GM12892 (cell line): ENCODE measurements at regions not wholly inside any gene's neighbourhood (a gene's known extent, or its start where the extent isn't known, plus 50 kb on each side); places are given as distances from the start of the nearest gene placed in this dataset.

Experiments used
- DNase-seq: peaks from one replicate; pipeline ENCODE4 v3.0.0; 2011; ENCODE audit not compliant: insufficient read length
- FAIRE-seq: peaks from 2 replicates; lab custom pipeline; 2011; peaks lifted over from hg19 to GRCh38; lab: Jason Lieb, UNC
- POLR2A ChIP-seq: IDR thresholded peaks from 2 replicates; pipeline ENCODE4 v1.6.1; 2011; ENCODE audit warnings: low read depth, low read length, control low read depth
- POLR2AphosphoS5 ChIP-seq: IDR thresholded peaks from 2 replicates; pipeline ENCODE4 v1.6.1; 2011; ENCODE audit warnings: low read depth, low read length, control low read depth
- TAF1 ChIP-seq: IDR thresholded peaks from 2 replicates; pipeline ENCODE4 v1.6.1; 2011; ENCODE audit warnings: low read depth, mild to moderate bottlenecking, control low read depth, low read length, borderline replicate concordance

- DNase-seq (no peak), FAIRE-seq (no peak)
- TF ChIP-seq POLR2AphosphoS5 (no peak), POLR2A (no peak), TAF1 (no peak)
Observed at GRCh38 chr2:225100856-225101294, 58.6 kb upstream of the DOCK10 start.

DNA sequence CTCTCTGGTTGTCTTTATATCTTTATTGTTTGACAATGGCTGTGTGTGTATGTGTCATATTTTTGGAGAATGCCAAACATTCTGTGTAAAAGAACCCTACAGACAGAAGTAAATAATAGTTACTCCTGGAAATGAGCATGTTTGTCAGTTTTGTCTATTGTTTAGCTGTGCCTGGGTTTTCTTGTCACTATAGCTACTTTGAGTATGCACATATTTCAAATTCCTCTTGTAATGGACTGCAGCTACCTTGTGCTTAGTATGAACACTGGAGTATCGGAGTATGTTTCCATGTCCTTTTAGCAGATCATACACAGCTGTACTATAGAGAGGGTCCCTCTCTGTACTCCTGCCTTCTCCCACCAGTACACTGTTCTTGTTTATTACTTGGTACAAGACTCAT, 58.0 kb upstream of the DOCK10 start:
- no peak for TF ChIP-seq TAF1
- no peak for TF ChIP-seq POLR2A
- no peak for TF ChIP-seq POLR2AphosphoS5
- DNase-seq (no peak), FAIRE-seq (no peak)

GRCh38 chr2:225097035-225097434, 54.8 kb upstream of the DOCK10 start:
- FAIRE-seq (no peak), DNase-seq (no peak)
- no peak for TF ChIP-seq POLR2AphosphoS5
- TF ChIP-seq POLR2A, result no peak
- TF ChIP-seq TAF1, result no peak
